GM19240 (cell line): ENCODE measurements at regions not wholly inside any gene's neighbourhood (a gene's known extent, or its start where the extent isn't known, plus 50 kb on each side); places are given as distances from the start of the nearest gene placed in this dataset.

ENCODE experiments used
- DNase-seq: peaks from one replicate; pipeline ENCODE4 v3.0.0; 2011; ENCODE audit warnings: low spot score; ENCODE audit not compliant: insufficient read length

DNA sequence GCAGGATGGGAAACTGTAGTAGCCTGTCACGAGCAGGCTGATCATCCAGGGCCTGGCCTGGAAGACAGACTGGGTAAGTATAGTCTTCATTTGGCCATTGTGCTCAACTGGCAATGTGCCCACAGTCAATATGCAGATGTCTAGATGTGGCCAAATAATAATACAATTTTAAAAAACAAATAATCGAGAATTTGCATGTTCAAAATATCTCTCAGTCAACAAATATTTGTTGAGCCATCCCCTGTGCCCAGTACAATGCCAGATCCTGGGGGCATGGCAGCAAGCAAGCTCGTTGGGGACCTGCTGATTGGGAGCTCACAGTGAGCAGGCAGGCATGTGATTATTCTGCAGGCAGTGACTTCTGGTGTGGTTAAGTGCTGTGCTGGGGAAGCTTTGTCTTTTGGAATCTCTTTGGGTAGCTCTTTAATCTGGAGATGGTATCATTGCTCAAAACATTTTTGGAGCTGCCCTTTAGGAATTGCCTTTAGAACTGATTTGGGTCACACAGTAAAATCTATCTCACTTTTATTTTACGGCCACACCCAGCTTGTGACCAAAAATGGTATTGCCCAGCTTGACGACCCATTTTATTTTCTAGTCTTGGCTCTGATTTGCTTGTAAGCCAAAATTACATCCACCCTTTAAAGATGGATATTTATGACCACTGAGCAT lies 92.2 kb downstream of the PLCE1 start:
- no peak for DNase-seq

DNA sequence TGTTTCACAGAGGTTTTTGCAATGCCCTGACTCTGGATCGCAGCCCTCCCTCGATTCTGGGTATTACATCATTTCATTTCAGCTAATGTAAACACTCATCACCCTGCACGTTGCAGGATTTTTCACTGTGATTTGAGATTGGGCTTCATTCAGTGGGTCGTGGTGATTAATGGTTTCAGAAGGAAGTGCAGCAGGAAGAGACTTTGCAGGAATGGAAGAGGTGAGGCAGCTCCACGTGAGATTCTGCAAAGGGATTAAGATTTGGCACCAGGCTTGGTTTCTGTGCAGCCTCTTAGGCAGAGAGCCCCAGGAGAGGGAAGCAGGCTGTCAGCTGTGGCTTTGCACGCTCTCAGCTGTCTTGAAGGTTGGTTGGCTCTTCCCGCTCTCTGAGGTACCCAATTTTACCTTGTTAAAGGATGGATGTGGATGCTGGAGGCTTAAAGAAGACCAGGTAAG lies 95.2 kb downstream of the PLCE1 start:
- no peak for DNase-seq

DNA sequence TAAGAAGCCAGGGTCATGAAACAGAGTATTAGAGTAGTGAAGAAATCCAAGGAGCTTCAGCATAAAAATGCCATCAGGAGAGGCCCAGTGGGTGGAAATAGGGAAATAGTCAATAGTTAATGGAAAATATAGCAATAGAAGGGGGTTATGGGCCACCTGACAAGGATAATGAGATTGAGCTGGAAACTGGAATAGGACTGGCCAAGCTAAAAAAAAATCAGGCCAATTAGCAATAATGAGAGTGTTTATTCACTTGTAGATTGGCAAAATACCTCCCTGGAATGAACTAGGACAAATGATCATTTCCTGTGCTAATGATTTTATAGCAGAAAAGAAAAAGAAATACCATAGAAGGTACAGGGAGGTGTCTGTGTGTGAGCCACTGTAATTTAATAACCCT lies 97.9 kb downstream of the PLCE1 start:
- no peak for DNase-seq

DNA sequence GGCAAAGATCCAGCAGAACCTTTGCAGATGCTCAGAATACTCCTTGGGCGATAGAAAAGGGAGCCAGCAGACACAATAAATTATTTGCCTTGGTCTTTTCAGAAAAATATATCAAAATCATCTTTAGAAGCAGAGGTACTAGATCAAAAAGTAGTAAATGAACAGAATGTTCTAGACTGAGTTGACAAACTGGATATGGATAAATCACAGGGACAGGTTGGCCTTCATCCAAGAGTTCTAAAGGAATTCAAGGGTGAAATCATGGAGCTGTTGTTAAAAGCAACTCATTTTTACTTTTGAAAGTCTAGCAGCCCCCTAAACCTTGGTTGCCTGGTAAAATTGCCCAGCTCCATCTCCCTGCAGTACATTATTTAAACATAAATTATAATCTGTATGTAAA lies 99.1 kb downstream of the PLCE1 start:
- no peak for DNase-seq

DNA sequence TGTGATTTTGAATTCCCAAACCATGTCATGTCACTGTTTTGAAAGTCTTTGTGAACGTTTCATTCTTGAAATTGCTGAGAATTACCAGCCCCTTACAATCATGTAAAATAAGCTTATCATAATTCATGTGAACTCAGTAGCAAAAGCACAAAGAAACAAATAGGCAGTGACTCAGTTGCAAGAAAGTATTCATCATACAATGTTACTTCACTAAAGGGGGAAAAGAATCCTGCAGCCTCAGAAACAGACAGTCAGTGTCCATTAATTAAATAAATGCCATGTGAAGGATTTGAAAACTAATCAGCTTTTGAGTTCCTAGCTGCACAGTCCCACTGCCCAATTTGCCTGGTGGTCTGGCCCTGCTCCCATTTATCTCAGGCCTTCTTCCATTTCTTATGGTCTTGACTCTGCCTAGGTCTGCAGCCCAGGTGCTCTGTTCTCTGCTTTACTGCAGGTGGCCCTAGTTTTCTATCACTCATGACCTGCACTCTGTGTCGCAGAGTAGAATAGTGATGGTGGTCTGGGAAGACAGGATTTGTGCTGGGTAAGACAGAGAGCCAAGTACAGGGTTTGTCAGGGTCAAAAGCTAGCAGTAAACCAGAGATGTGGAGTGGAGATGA lies 99.7 kb downstream of the PLCE1 start:
- no peak for DNase-seq

DNA sequence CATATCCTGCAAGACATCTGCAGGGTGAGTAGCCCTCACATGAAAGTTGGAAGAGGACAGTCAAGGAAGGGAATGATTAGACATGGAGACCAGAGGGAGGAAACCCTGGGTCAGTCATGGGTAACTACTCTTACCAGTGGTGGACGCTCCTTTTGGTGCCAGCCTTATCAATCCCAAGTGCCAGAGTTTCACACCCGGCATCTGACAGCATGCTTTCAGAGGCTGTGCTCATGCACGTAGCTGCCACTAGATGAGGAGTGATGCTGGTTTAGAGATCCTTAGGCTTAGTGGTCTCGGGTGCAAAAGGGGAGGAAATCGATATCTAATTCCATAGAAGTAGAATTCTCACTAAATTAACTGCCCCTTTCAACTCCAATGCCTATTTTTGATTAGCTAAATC lies 100.8 kb downstream of the PLCE1 start:
- no peak for DNase-seq

DNA sequence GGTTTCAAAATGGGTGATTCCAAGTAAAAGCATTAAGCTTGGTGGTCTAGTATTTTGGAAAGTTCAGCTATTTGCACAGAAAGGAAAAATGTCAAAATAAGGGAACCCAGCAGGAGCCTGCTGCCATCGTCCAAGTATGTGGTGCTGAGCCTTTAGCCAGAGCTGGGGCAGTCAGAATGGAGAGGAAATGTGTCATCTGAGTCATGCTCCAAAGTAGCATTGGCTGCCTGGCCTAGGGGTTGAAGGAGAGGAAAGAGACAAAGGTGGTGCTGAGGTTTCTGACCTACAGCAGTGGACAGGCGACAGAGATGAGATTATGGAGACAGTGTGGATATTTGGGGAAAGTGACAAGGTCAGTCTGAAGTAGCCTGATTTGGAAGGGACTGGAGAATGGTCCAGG lies 103.9 kb downstream of the PLCE1 start:
- no peak for DNase-seq

DNA sequence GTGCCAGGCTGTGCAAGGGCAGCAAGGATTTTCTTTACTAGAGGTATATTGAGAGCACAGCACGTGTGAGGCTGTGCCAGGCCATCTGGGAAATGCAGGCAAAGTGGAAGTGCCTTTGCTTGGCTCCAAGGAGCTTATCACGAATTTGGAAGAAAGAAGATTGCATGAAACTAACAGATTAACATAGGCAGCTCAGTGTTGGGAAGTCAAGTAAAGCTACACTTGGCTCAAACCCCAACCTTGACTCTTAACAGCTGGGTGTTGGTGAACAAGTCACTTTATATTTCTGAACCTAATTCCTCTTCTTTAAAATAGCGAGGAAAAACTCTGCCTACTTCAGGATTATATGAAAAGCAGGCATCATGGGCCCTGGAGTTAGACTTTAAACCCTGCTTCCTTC lies 105.2 kb downstream of the PLCE1 start:
- no peak for DNase-seq

DNA sequence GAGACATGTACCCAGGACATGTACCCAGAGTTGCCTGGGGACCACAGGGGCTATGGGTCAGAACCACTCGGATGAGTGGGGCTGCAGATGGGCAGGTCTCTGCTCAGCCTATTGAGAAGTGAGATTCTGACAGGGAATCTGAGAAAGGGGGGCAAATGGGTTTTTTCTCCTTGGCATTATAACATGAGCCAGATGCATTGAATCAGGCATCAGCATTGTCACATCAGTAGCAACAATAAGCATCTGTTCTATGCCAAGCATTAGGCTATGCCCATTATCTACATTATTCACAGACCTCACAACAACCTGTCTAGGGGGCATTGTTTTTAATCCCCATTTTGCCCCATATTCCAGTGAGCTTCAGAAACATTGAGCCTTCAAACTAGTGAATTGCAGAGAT lies 108.2 kb downstream of the PLCE1 start:
- DNase-seq = no peak

DNA sequence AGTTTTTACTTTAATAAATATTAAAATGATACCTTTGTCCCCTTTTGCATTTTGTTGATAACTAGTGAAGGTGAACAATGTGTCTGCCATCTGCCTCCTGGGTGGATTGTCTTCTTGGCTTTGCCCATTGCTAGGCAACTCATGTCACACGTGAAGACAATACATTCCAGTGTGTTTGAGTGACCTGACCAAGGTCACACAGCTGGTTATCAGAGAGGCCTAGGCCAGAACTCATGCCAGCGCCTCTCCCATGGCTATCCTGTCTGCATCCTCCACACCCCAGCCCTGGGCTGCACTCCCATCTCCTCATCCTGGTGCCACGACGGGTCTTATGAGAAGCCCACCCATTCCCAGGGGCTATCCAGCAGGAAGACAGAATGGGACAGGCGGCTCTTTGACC lies 108.7 kb downstream of the PLCE1 start:
- no peak for DNase-seq

DNA sequence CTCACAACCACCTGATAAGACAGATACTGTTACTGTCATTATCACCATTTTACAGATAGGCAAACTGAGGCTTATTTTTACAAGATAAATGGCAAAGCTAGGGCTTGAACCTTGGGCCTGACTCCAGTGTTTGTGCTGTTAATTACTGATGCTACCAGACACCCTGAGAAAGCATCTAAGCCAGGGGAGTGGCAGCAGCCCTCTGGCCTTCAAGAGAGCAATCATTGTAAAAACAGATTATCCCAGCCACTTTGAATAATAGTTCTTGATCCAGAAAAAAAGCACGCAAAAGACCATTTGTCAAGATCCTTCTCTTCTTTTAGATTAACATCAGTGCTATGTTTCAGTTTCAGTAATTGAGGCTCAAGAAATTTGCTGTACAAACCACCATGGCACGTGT lies 109.5 kb downstream of the PLCE1 start:
- no peak for DNase-seq

DNA sequence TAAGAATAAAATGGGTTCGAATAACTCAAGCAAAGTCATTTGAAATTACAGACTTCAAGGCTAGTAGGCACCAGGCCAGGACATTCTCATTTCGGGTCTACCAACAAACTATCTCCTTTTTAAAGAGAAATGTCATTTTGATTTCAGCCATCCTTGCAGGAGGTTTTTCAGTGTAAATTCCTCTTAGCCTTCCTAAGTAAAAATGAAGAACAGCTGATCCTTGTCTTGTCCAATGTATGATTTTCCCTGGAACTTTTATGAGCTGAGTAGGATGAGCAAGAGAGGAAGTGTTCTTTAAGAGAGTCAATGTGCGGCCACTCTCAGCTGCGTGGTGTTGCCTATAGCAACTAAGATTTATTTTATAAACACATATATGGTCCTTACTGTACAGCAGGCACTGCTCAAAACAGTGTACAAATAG lies 110.1 kb downstream of the PLCE1 start:
- no peak for DNase-seq

DNA sequence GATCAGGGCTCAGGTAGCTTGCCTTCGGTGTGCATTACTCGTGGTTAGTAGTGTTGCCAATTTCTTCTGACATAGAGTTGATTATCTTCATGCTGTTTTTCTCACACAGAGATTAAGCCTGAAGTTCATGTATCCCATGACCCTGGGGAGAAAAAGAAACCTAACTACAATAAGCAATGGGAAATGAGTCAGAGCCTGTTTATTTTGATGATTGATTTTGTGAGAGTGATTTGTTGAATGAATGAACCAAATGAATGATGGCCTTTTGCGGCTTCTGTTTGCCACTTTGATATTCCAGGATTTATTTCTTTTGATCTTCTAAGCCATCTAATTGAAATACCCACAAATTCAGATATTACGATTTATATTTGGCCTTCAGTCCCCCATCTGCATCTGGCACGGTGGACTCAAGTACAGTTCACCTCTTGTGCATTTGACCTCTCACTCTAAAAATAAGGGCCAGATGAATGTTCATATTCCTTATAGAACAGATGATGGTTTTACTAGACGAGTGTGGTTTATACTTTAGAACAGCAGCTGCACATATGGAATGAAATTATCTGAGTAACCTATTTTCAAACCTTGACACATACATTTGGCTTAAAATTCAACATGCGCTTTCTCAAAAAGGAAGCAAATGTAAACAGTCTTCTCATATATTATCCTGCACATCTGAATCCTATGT lies 110.7 kb downstream of the PLCE1 start:
- no peak for DNase-seq

DNA sequence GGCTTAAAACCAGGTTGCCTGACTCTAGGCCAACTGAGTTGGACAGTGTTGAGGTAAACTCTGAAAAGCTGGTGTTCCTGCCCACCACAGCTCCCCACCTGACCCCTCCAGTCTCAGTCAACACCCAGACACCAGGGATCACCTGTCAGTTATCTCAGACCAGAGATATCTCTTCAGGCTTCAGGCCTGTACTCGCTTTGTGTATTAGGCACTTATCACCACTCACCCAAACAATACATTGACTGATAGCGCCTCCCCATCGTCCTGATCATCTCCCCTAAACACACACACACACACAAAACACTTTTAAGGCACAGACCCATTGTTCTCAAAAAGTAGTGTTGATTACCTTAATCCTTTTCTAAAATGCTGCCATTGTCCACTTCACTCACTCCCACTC lies 111.5 kb downstream of the PLCE1 start:
- no peak for DNase-seq

DNA sequence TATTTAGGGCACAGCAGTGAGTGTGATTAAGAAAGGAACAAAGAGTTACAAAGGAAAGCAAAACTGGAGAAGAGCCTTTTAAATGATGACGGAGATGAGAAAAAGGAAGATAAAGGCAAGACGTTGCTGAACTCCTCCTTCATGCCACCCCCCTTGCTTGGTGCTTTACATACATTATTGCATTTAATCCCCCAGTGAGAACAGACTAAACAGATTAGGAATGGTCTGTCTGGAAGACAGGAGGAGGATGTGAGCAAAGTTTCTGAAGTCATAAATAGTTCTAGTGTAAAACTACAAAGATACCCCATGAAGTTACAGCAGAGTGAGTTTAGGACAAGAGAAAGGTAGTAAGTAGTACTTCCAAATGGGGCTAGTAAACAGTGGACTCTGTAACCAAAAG lies 113.5 kb downstream of the PLCE1 start:
- DNase-seq = no peak

DNA sequence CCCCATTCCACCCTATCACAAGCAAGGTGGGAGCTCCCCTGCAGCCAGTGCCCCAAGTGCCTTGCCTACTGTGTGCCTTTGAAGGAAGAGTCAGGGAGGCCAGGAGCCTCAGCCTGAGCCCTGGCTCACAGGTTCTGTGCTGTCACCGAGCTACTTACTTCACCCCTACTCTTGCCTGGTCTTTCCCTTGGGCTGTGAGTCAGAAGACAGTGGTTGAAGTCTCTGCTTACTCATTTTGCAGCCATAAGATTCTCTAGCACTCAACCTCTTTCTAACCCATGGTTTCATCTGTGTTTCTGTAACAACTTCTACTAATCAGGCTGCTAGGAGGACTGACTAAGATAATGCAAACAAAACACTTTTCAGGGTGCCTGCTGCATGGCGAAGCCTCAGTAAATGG lies 114.5 kb downstream of the PLCE1 start:
- no peak for DNase-seq

DNA sequence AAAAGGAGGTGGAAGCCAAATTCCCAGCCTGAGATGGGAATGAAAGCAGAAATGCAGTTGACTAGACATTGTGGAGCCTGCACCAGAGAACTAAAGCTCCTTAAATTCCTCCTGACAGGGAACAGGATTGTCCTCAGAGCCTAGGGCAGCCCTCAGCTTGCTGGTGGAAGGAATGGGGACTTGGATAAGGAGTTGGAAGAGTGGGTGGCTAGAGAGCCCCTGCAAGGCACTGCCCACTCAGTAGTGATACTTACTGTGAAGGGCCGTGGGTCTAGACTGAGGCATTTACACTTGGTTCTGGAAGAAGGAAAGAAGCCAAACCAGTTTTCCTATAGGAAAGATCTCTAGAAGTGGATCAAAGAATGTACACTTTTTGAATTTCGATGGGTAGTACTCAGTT lies 117.6 kb downstream of the PLCE1 start:
- no peak for DNase-seq

DNA sequence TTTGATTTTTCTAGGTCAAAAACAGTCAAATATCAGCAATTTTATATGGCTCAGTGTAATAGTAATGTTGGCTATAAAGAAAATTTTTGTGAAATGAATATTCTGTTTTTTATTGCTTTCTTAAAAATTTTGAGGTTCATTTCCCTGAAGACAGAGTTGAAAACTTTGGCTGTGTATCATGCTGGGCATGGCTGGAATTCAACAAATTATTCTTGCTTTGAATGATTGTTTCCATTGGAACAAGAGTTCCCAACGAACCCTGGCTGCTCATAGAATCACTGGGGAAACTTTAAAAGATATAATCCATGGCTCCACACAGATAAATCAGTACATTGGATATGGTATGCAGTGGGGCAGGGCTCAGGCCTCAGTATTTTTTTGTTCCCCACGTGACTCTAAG lies 118.6 kb downstream of the PLCE1 start:
- DNase-seq = no peak

DNA sequence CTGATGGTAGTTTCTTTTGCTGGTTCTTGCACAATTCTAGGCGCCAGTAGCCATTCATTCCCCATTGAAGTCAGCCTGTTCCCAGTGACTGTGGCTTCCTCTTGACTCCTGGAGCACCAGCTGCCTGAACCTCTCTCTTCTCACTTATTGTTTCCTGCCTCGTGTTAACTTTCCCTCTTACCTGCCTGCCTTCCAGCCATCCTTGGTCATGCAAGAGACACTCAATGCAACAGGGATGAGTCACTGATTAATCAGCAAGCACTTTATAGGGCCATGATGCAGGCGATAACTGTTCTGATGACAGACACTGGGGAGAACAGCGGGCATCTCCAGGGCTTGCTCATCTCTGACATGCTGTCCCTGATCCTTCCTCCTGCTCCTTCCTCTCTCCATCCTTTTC lies 122.0 kb downstream of the PLCE1 start:
- no peak for DNase-seq

DNA sequence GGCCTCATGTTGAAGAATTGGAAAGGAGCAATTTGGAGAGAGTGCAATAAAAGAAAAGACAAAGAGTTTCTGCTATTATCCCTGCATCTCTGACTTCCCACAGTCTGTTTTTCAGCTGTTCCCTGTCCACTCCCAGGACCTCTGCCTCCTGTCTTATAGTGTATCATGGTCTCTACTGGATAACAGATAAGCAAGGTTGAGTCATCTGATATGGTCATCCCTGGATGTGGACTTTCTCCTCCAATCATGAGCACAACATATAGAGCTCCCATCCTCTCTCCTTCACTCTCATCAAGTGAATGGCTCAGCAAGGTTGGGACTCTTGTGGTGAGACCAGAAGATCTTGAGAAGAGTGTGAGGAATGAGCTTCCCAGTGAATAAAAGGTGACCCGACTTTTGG lies 123.1 kb downstream of the PLCE1 start:
- no peak for DNase-seq

DNA sequence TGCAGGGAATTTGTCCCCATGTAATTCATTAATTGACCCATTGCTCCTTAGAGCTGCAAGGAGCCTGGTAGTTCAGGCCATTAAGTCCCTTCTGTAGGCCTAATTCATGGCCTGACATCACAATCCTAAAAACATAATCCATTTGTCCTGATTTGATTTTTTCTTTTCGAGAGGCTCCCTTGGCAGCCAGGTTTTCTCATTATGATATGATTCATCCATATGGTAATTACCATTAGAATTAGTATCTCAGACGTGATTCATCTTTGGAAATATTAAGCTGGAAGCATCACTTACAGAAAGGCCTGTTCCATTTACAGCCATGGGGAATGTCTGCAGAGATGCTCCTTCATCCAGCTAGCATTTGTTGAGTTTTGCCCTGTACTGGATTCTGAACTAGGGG lies 128.5 kb downstream of the PLCE1 start:
- no peak for DNase-seq

DNA sequence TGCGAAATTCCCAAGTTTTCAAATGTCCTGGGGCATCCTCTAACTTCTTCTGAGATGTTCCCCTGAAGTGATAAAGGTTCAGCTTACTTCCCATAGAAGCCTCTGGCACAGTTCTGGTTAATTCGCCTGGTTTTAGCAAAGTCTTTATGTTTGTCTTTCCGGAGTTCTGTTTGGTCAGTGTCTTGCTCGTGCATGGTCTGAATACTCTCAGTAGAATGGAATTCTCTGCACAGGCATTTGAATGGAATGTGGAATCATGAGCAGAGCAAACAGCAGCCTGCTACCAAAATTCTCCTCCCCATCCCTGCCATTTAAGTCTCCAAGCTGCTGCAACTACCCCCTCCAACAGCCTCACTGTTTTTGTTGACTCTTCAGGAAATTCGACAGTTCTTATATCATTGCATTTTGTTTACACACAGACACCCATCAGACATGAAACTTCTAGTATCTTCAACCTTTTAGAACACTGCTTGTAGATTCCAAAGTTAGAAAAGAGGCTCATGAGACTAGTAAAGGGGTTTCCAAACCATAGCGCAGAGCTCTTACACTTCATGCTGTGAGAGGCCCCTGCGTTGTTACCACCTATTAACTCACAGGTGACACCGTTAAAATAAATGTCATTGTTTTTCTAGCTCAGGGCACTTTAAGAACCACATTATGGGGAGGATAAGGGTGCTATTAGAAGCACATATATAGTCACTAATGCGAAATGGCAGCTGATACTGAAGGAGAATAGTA lies 129.7 kb downstream of the PLCE1 start:
- DNase-seq = no peak
